ENCODE measurements at regions not wholly inside any gene's neighbourhood (a gene's known extent, or its start where the extent isn't known, plus 50 kb on each side); places are given as distances from the start of the nearest gene placed in this dataset.

DNA sequence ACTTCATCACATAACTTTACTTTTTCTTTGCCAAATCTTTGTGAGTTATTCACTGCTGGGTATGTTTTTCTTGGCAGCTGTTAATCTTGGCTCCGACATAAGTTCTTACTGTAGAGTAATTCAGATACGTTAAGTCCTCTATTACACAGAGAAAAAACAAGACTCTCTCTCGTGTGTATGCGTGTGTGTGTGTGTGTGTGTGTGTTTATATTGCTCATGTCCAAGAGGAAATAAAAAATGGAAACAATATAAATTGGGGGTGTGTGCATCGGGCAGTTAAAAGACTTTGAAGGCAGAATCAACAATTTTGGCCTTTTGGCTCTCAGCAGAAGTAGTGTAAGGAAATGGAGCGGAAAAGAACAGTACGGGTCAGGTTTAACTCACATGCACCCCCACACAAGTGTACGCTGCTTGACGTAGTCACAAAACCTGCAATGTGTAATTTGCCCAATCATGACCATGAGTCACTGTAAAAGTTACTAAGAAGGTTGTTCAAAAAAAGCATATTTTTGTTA is 67.2 kb upstream of the IFNE start:
- no peak overlapping the region for H3K9ac ChIP-seq (ENCODE audit: low read length)
- H3K23ac ChIP-seq (ENCODE audit: low read length): no peak overlapping the region
- H2BK5ac ChIP-seq (ENCODE audit: low read length): no peak overlapping the region
- DNase-seq: no peak
- H3K56ac ChIP-seq (ENCODE audit: low read length): no peak overlapping the region
- H4K5ac ChIP-seq (ENCODE audit: low read length): no peak overlapping the region
- no peak overlapping the region for H2BK15ac ChIP-seq (replicated peaks; ENCODE audit: low read depth)
- no peaks in the 10 kb centered on the region for H3K79me1 ChIP-seq (ENCODE audit: low read length)
- WGBS (ENCODE audit: extremely low coverage, insufficient coverage, low lambda C conversion rate): no CpG with 5 or more reads among the region's 9 CpGs
- no peaks in the 10 kb centered on the region for H3K27me3 ChIP-seq (ENCODE audit: insufficient read depth, low read length, poor library complexity)
- H3K4me3 ChIP-seq (ENCODE audit: low read length): no peak overlapping the region
- no peak overlapping the region for H3K4ac ChIP-seq (ENCODE audit: low read depth, low read length)
- no peak overlapping the region for H3K27ac ChIP-seq (ENCODE audit: low read depth, low read length)
- H3K18ac ChIP-seq (ENCODE audit: low read length): no peak overlapping the region
- no peaks in the 10 kb centered on the region for H3K79me2 ChIP-seq (ENCODE audit: control insufficient read depth, insufficient read depth, low read length)
- no peak overlapping the region for H3K4me2 ChIP-seq (ENCODE audit: low read length)
- H2AK5ac ChIP-seq (ENCODE audit: low read length): no peak overlapping the region
- H2BK120ac ChIP-seq (ENCODE audit: low read depth, low read length): no peak overlapping the region
- peaks cover 3% of the 10 kb centered on the region for H3K4me1 ChIP-seq (ENCODE audit: control insufficient read depth, low read depth, low read length)
- H4K8ac ChIP-seq (ENCODE audit: low read depth, low read length): no peak overlapping the region
- H3K36me3 ChIP-seq (ENCODE audit: control insufficient read depth, insufficient read depth, low read length): no peaks in the 10 kb centered on the region

- Histone ChIP-seq H3K79me1 (ENCODE audit: low read length) (no peaks in the 10 kb centered on the region), H2BK120ac (ENCODE audit: low read depth, low read length) (no peak overlapping the region), H3K36me3 (ENCODE audit: control insufficient read depth, insufficient read depth, low read length) (no peaks in the 10 kb centered on the region), H3K79me2 (ENCODE audit: control insufficient read depth, insufficient read depth, low read length) (no peaks in the 10 kb centered on the region), H4K5ac (ENCODE audit: low read length) (no peak overlapping the region), H4K8ac (ENCODE audit: low read depth, low read length) (no peak overlapping the region), H3K27me3 (ENCODE audit: insufficient read depth, low read length, poor library complexity) (no peaks in the 10 kb centered on the region), H3K23ac (ENCODE audit: low read length) (no peak overlapping the region), H3K18ac (ENCODE audit: low read length) (no peak overlapping the region), H2BK5ac (ENCODE audit: low read length) (no peak overlapping the region), H3K27ac (ENCODE audit: low read depth, low read length) (no peak overlapping the region), H2BK15ac (replicated peaks; ENCODE audit: low read depth) (no peak overlapping the region), H3K4me1 (ENCODE audit: control insufficient read depth, low read depth, low read length) (peaks cover 3% of the 10 kb centered on the region), H3K4ac (ENCODE audit: low read depth, low read length) (no peak overlapping the region), H3K4me3 (ENCODE audit: low read length) (no peak overlapping the region), H3K56ac (ENCODE audit: low read length) (no peak overlapping the region), H3K4me2 (ENCODE audit: low read length) (no peak overlapping the region), H3K9ac (ENCODE audit: low read length) (no peak overlapping the region), H2AK5ac (ENCODE audit: low read length) (no peak overlapping the region)
- whole genome bisulfite sequencing (ENCODE audit: extremely low coverage, insufficient coverage, low lambda C conversion rate): no CpG with 5 or more reads among the region's 4 CpGs
- DNase-seq: no peak
Measured at GRCh38 chr9:21549890-21550289, 67.8 kb upstream of the IFNE start.

DNA sequence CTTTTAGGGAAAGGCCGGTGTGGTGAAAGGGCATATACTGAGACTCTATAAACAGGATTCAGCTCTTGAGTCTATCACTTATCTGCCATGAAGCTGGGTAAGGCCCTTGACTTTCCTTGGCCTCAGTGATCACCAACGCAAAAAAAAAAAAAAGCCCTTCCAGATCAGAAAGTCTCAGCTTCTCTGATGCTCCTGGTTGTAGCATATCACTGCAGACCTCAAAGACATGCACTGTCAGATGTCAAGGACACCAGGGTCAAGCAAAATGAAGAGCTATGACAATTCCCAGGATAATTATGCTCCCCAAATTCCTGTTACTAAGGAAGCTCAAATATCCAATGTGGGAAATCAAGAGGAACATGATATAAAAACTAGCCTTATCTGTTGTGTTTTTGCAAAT is 68.3 kb upstream of the IFNE start:
- Histone ChIP-seq H4K5ac (ENCODE audit: low read length) (no peak overlapping the region), H3K79me1 (ENCODE audit: low read length) (no peaks in the 10 kb centered on the region), H3K4ac (ENCODE audit: low read depth, low read length) (no peak overlapping the region), H4K8ac (ENCODE audit: low read depth, low read length) (peak overlapping the region; percentile 28), H3K36me3 (ENCODE audit: control insufficient read depth, insufficient read depth, low read length) (no peaks in the 10 kb centered on the region), H2BK15ac (replicated peaks; ENCODE audit: low read depth) (no peak overlapping the region), H3K23ac (ENCODE audit: low read length) (no peak overlapping the region), H3K56ac (ENCODE audit: low read length) (no peak overlapping the region), H3K4me3 (ENCODE audit: low read length) (no peak overlapping the region), H3K27ac (ENCODE audit: low read depth, low read length) (no peak overlapping the region), H3K4me2 (ENCODE audit: low read length) (no peak overlapping the region), H2AK5ac (ENCODE audit: low read length) (no peak overlapping the region), H2BK5ac (ENCODE audit: low read length) (no peak overlapping the region), H3K79me2 (ENCODE audit: control insufficient read depth, insufficient read depth, low read length) (no peaks in the 10 kb centered on the region), H3K18ac (ENCODE audit: low read length) (no peak overlapping the region), H3K4me1 (ENCODE audit: control insufficient read depth, low read depth, low read length) (peaks cover 3% of the 10 kb centered on the region), H2BK120ac (ENCODE audit: low read depth, low read length) (no peak overlapping the region), H3K9ac (ENCODE audit: low read length) (no peak overlapping the region), H3K27me3 (ENCODE audit: insufficient read depth, low read length, poor library complexity) (no peaks in the 10 kb centered on the region)
- no CpG with 5 or more reads among the region's 2 CpGs for WGBS (ENCODE audit: extremely low coverage, insufficient coverage, low lambda C conversion rate)
- no peak for DNase-seq

DNA sequence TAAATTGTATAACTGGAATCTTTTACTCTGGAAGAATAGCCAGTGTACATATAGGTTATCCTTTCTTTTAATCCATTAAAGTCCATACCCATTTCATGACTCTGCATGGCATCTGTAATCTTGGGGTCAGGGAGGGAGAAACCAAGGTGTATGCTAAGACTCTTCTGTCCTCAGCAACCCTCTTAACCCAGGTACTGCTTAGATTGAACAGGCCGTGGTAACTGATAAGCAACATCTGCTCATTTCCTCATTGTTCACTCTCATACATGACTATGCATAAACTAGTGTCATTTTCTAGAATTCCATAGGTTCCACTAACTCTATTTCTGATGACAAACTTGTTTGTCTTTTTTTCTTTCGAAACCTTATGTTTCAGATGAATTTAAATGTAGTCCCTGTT is 69.3 kb upstream of the IFNE start:
- Histone ChIP-seq H3K18ac (ENCODE audit: low read length) (no peak overlapping the region), H3K27ac (ENCODE audit: low read depth, low read length) (no peak overlapping the region), H4K8ac (ENCODE audit: low read depth, low read length) (no peak overlapping the region), H3K36me3 (ENCODE audit: control insufficient read depth, insufficient read depth, low read length) (no peaks in the 10 kb centered on the region), H3K23ac (ENCODE audit: low read length) (no peak overlapping the region), H3K4me1 (ENCODE audit: control insufficient read depth, low read depth, low read length) (peaks cover 3% of the 10 kb centered on the region), H2BK120ac (ENCODE audit: low read depth, low read length) (no peak overlapping the region), H2BK5ac (ENCODE audit: low read length) (no peak overlapping the region), H4K5ac (ENCODE audit: low read length) (no peak overlapping the region), H3K4me2 (ENCODE audit: low read length) (no peak overlapping the region), H3K27me3 (ENCODE audit: insufficient read depth, low read length, poor library complexity) (no peaks in the 10 kb centered on the region), H2BK15ac (replicated peaks; ENCODE audit: low read depth) (no peak overlapping the region), H3K79me1 (ENCODE audit: low read length) (no peaks in the 10 kb centered on the region), H2AK5ac (ENCODE audit: low read length) (no peak overlapping the region), H3K4me3 (ENCODE audit: low read length) (no peak overlapping the region), H3K56ac (ENCODE audit: low read length) (no peak overlapping the region), H3K9ac (ENCODE audit: low read length) (no peak overlapping the region), H3K79me2 (ENCODE audit: control insufficient read depth, insufficient read depth, low read length) (no peaks in the 10 kb centered on the region), H3K4ac (ENCODE audit: low read depth, low read length) (no peak overlapping the region)
- no peak for DNase-seq
- WGBS (ENCODE audit: extremely low coverage, insufficient coverage, low lambda C conversion rate): no CpG with 5 or more reads among the region's 2 CpGs

DNA sequence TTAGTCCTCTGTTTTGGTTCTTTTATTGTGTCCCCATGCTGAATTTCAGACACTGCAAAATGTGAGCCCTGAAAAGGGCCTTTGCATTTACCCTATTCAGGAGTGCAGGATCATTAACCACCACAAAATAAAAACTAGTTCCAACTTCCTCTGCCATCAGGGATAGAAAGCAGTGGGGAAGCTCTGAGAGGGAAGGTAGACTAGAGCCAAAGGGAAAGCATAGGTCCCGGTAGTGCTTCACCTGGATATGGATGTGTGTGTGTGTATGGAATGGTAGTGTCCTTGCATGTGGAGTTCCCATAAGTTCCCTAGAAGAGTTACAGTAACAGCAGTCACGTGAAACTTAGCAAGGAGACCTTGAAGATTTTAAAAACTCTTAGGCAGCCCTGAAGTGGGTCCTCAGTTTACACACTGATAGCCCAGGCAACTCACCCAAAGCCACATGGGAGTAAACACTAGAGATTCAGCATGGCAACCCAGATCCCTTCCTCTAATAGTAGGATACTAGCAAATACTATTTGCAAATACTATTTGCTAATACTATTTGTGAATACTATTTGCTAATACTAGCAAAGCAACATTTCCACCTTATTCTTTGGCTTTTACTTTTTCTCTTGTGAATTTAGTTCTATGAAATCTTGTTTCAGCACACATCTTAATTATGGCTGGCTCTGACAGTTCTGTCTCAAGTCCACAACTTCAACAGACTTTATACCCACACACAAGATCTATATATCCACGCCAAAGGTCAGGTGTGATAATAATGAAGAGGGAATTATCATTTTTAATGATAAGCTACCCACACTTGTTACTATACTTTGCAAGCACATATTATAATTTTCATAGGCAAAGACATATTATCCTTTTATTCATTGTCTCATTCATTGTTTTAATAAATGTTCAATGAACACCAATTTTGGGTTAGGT is 70.4 kb upstream of the IFNE start:
- no peak overlapping the region for H2BK5ac ChIP-seq (ENCODE audit: low read length)
- WGBS (ENCODE audit: extremely low coverage, insufficient coverage, low lambda C conversion rate): no CpG with 5 or more reads among the region's 3 CpGs
- peaks cover 3% of the 10 kb centered on the region for H3K4me1 ChIP-seq (ENCODE audit: control insufficient read depth, low read depth, low read length)
- no peaks in the 10 kb centered on the region for H3K36me3 ChIP-seq (ENCODE audit: control insufficient read depth, insufficient read depth, low read length)
- H3K4me2 ChIP-seq (ENCODE audit: low read length): no peak overlapping the region
- H3K79me2 ChIP-seq (ENCODE audit: control insufficient read depth, insufficient read depth, low read length): no peaks in the 10 kb centered on the region
- no peak overlapping the region for H3K18ac ChIP-seq (ENCODE audit: low read length)
- no peak overlapping the region for H3K4me3 ChIP-seq (ENCODE audit: low read length)
- no peak overlapping the region for H3K27ac ChIP-seq (ENCODE audit: low read depth, low read length)
- no peak overlapping the region for H3K23ac ChIP-seq (ENCODE audit: low read length)
- H3K79me1 ChIP-seq (ENCODE audit: low read length): no peaks in the 10 kb centered on the region
- DNase-seq: peak; percentile 7
- no peak overlapping the region for H3K56ac ChIP-seq (ENCODE audit: low read length)
- H3K4ac ChIP-seq (ENCODE audit: low read depth, low read length): no peak overlapping the region
- H2AK5ac ChIP-seq (ENCODE audit: low read length): no peak overlapping the region
- no peak overlapping the region for H2BK120ac ChIP-seq (ENCODE audit: low read depth, low read length)
- no peak overlapping the region for H2BK15ac ChIP-seq (replicated peaks; ENCODE audit: low read depth)
- no peaks in the 10 kb centered on the region for H3K27me3 ChIP-seq (ENCODE audit: insufficient read depth, low read length, poor library complexity)
- no peak overlapping the region for H3K9ac ChIP-seq (ENCODE audit: low read length)
- no peak overlapping the region for H4K8ac ChIP-seq (ENCODE audit: low read depth, low read length)
- H4K5ac ChIP-seq (ENCODE audit: low read length): no peak overlapping the region
